ENCODE measurements at regions not wholly inside any gene's neighbourhood (a gene's known extent, or its start where the extent isn't known, plus 50 kb on each side); places are given as distances from the start of the nearest gene placed in this dataset.

DNA sequence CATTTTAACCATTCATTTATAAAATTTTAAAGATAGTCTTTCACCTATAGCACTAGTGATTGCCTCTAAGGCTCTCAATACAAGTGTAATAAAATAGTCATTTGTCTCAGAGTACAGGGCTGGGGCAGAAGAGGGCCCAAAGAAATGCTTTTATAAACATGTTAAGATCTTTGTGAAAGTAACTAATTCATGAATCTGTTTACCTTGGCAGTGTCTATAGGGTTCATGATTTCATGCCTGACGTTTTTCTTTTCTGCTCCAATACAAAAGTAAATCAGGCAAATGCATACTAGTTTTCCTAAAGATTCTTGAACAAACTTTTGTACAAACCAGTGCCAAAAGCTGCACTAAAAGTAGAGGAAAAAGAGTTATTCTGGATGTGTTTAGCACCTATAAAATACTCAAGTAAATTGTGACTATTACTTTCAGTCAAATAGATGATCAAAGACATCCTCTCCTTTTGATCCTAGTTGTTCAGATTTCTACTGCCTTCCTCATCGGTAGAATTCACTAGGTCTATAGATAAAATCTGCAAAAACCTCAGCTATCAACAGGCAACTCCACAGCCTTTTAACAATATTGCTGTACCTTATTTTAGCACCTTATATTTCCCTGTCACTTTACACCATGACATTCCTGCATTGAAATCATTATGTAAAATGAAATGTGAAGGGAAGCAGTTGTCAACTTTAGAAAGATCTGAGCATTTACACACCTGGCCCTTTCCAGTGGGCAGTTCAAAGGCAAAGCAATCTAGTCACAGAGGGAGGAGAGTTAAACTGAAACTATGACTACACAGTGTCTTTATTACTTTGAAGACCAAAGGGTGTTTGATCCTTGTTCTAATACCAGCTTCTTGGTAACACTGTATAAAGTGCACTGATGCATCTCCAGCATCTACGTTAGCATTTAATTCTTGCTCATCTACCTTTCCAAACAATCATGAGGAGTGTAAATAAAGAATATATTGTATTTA lies 100.0 kb upstream of the MED13 start:
- peaks cover 12% of the 10 kb centered on the region for H3K4me1 Mint-ChIP-seq (ENCODE audit: low read depth, unreplicated experiment)
- no peak overlapping the region for H3K27ac Mint-ChIP-seq (ENCODE audit: unreplicated experiment)
- DNase-seq, result no peak
- peaks cover 3% of the 10 kb centered on the region for H3K9me3 Mint-ChIP-seq (ENCODE audit: unreplicated experiment)
- H3K27me3 Mint-ChIP-seq (ENCODE audit: unreplicated experiment), result no peaks in the 10 kb centered on the region
- TF ChIP-seq, protein P1, sequence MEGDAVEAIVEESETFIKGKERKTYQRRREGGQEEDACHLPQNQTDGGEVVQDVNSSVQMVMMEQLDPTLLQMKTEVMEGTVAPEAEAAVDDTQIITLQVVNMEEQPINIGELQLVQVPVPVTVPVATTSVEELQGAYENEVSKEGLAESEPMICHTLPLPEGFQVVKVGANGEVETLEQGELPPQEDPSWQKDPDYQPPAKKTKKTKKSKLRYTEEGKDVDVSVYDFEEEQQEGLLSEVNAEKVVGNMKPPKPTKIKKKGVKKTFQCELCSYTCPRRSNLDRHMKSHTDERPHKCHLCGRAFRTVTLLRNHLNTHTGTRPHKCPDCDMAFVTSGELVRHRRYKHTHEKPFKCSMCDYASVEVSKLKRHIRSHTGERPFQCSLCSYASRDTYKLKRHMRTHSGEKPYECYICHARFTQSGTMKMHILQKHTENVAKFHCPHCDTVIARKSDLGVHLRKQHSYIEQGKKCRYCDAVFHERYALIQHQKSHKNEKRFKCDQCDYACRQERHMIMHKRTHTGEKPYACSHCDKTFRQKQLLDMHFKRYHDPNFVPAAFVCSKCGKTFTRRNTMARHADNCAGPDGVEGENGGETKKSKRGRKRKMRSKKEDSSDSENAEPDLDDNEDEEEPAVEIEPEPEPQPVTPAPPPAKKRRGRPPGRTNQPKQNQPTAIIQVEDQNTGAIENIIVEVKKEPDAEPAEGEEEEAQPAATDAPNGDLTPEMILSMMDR (IDR thresholded peaks at IDR 0.05; ENCODE audit: partially characterized antibody, unreplicated experiment), result no peak
- H3K4me3 Mint-ChIP-seq (ENCODE audit: unreplicated experiment), result no peak overlapping the region
- no peaks in the 10 kb centered on the region for H3K36me3 Mint-ChIP-seq (ENCODE audit: unreplicated experiment)

DNA sequence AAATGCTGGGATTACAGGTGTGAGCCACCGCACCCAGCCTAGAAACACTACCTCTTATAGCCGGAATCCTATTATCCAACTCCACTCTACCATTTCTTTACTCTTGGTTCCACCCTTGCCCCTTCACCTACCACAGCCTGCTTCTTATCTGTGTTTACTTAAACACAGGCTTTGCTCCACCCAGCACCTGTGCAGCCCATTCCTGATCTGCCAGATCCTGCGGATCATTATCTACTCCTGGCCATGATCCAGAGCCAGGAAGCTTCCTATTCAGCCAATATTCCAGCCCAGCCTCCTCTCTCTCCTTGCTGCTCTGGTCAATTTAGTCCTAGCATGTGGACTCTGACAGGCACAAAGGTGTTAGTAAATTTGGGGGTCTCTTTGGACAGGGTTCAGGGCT lies 98.8 kb upstream of the MED13 start:
- TF ChIP-seq, protein P1 (IDR thresholded peaks at IDR 0.05; ENCODE audit: partially characterized antibody, unreplicated experiment), result no peak
- Mint-ChIP-seq H3K4me3 (ENCODE audit: unreplicated experiment) (no peak overlapping the region), H3K27me3 (ENCODE audit: unreplicated experiment) (no peaks in the 10 kb centered on the region), H3K27ac (ENCODE audit: unreplicated experiment) (no peak overlapping the region), H3K36me3 (ENCODE audit: unreplicated experiment) (no peaks in the 10 kb centered on the region), H3K9me3 (ENCODE audit: unreplicated experiment) (peaks cover 1% of the 10 kb centered on the region), H3K4me1 (ENCODE audit: low read depth, unreplicated experiment) (peaks cover 12% of the 10 kb centered on the region)
- DNase-seq, result no peak

DNA sequence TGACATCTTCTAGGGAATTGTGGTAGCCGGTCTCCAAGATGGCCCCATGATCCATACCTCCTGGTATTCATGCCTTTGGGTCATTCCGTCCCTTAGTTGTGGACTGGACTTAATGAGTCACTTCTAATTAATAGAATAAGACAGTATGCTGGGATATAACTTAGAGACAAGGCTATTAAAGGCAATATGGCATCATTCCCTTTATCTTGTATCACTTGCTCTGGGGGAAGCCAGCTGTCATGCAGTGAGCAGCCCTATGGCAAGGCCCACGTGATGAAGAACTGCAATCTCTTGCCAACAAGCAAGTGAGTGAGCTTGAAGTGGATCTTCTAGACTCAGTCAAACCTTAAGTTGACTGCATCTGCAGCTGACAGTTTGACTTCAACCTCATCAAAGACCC lies 97.8 kb upstream of the MED13 start:
- Mint-ChIP-seq H3K4me1 (ENCODE audit: low read depth, unreplicated experiment) (peaks cover 12% of the 10 kb centered on the region), H3K27ac (ENCODE audit: unreplicated experiment) (no peak overlapping the region), H3K4me3 (ENCODE audit: unreplicated experiment) (no peak overlapping the region), H3K36me3 (ENCODE audit: unreplicated experiment) (no peaks in the 10 kb centered on the region), H3K9me3 (ENCODE audit: unreplicated experiment) (peaks cover 1% of the 10 kb centered on the region), H3K27me3 (ENCODE audit: unreplicated experiment) (no peaks in the 10 kb centered on the region)
- no peak for DNase-seq
- TF ChIP-seq, protein P1 (IDR thresholded peaks at IDR 0.05; ENCODE audit: partially characterized antibody, unreplicated experiment), result no peak

DNA sequence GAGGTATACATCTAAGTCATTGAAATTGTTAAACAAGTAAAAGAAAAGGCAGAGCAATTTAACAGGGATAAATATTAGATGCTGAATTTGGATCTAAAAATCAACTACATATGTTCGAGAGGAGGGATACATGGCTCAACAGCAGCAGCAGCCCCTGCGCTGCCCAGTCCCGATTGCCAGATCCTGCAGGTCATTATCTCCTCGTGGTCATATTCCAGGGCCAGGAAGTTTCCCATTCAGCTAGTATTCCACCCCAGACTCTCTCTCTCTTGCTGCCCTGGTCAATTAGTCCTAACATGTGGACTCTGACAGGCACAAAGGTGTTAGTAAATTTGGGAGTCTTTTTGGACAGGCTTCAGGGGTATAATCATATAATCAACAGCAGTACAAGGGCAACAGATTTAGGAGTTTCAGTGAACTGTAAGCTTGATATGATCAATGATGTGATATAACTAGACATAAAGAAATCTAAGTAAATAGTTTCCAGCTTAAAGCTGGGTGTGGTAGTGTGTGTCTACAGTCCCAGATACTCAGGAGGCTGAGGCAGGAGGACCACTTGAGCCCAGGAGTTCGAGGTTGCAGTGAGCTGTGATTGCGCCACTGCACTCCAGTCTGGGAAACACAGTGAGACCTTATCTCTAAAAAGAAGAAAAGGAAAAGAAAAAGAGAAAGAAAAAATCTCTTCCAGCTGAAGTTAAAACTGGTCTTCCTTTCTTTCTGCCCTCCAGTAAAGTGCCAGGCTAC lies 96.5 kb upstream of the MED13 start:
- no peak for DNase-seq
- H3K27ac Mint-ChIP-seq (ENCODE audit: unreplicated experiment), result peak overlapping the region; percentile 89
- H3K36me3 Mint-ChIP-seq (ENCODE audit: unreplicated experiment), result no peaks in the 10 kb centered on the region

More for the DNA sequence above, 96.5 kb upstream of the MED13 start:
- no peaks in the 10 kb centered on the region for H3K27me3 Mint-ChIP-seq (ENCODE audit: unreplicated experiment)
- TF ChIP-seq, protein P1 (IDR thresholded peaks at IDR 0.05; ENCODE audit: partially characterized antibody, unreplicated experiment), result no peak
- H3K9me3 Mint-ChIP-seq (ENCODE audit: unreplicated experiment), result peaks cover 1% of the 10 kb centered on the region
- no peak overlapping the region for H3K4me3 Mint-ChIP-seq (ENCODE audit: unreplicated experiment)
- H3K4me1 Mint-ChIP-seq (ENCODE audit: low read depth, unreplicated experiment), result peaks cover 12% of the 10 kb centered on the region
